GM19463 (cell line): ENCODE measurements at regions not wholly inside any gene's neighbourhood (a gene's known extent, or its start where the extent isn't known, plus 50 kb on each side); places are given as distances from the start of the nearest gene placed in this dataset.
"Not testable (repeated sequence)": the region's sequence is repeated elsewhere in the genome, so short reads cannot be mapped to it uniquely, and the experiment has no call there.

Experiments
- ATAC-seq: cut with Tn5 transposase; IDR thresholded peaks from one replicate; pipeline ENCODE4 v1.9.1; 2021; ENCODE audit warnings: mild to moderate bottlenecking, moderate library complexity; ENCODE audit not compliant: unreplicated experiment

DNA sequence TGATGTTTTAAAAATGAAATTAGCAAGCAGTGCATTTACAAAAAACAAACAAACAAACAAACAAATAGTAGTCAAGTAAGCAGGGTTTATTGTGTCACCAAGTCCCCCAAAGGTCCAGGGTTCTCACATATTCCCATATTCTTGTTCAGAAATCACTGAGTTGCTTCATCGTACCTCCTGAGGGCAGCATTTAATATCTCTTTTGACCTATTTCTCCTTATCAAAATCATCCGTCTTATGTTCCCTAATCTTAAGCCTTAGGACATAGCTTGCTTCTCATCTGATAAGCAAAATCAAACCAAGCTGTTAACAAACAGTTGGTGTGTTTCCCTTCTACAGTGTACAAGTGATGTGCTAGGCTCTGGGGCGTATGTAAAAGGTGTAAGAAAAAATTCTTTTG is 109.5 kb upstream of the MAN2A1 start:
- no peak for ATAC-seq

GRCh38 chr5:109575506-109575905 is 114.2 kb upstream of the MAN2A1 start:
- ATAC-seq, result no peak

- no peak for ATAC-seq
Observed at GRCh38 chr5:109574985-109575384, 114.7 kb upstream of the MAN2A1 start.

- no peak for ATAC-seq
Observed at GRCh38 chr5:109573766-109574165, 116.0 kb upstream of the MAN2A1 start.

- no peak for ATAC-seq
Observed at GRCh38 chr5:109573256-109573655, 116.5 kb upstream of the MAN2A1 start.

DNA sequence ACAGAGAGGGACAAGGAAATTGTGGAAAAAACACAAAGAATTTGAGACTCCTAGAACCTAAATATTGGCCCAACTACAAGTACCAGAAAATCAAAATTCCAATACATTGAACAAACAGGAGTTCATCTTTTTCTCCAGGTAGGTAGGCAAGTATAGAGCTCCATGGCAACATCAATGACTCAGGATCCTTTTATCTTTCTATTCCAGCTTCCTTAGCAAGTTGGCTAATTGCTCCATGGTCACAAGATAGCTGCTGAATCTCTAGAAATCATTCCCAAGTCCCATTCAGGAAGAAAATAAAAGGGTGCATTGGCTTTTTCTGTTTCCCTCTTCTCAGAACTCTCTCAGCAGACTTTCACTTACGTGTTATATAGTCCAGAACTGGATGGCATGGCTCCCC is 117.9 kb upstream of the MAN2A1 start:
- no peak for ATAC-seq

- no peak for ATAC-seq
Observed at GRCh38 chr5:109570362-109570874, 119.3 kb upstream of the MAN2A1 start.

DNA sequence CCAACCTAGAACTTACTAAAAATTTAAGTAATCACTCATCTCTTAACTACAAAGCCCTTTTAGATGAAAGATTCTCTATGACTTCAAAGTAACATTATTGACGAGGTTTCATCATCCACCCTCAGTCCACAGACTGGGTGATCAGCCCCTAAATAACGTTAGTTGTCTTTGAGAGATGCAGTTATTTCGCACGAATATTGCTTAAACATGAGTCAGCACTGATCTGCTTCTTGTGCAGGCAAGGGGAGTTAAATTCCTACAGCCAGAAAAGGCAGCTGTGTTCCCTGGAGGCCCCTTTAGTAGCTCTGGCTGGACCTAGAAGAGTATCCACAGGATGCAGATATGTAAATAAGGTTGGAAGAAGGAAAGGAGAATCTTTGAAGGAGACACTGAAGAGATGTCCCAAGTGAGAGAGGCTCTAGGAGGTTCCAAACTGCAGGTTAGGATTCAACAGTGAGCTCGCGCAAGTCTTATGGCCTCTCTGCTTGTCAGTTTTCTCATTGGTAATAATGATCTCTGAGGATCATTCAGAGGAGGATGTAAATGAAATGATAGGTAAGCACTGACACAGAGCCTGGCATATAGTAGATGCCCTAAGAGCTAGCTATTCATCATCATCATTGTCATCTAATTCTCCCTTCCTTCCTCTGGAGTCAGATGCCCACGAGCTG is 122.2 kb upstream of the MAN2A1 start:
- ATAC-seq, result no peak

DNA sequence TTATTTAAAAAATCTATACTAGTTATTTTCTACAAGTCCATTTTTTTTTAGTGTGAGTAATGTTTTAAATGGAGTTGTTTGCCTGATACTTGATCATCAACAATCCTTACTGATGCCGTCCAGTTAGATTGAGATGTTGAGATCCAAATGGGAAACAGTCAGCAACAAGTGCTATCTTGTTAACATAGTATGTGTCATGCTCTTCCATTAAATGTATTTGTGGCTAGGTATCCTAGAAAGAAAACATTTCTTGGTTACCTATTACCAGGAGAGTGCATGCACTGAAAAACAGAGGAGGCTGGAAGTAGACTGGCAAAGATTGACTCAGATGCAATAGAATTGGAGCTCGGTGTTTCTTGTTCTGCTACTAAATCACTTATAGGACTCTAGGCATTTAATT is 123.4 kb upstream of the MAN2A1 start:
- ATAC-seq, result no peak

DNA sequence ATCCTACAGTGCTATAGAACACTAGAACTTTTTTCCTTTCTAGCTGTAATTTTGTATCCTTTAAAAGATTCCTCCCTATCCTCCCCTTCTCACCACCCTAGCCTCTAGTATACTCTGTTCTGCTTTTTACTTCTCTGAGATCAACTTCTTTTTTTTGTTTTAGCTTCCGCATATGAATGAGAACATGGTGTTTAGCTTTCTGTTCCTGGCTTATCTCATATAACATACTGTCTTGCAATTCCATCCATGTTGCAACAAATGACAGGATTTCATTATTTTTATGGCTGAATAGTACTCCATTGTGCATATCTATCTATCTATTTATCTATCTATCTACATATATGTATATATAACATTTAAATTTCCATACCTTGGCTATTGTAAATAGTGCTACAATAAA is 126.0 kb upstream of the MAN2A1 start:
- ATAC-seq, result no peak

GRCh38 chr5:109563189-109563588 is 126.5 kb upstream of the MAN2A1 start:
- no peak for ATAC-seq

GRCh38 chr5:109562441-109562840 is 127.3 kb upstream of the MAN2A1 start:
- ATAC-seq, result no peak

DNA sequence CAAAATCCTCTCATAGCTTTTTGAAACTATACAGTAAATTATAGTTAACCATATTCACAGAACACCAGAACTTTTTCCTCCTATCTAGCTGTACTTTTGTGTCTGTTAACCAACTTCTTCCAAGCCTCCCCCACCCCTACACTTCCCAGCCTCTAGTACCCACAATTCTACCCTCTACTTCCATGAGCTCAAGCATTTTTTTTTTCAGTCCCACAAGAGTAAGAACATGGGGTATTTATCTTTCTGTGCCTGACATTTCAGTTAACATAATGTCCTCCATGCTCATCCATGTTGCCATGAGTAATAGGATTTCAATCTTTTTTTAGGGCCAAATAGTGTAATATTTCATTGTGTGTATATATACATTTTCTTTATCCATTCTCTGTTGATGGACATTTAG is 128.3 kb upstream of the MAN2A1 start:
- ATAC-seq, result no peak

GRCh38 chr5:109560554-109560953 is 129.2 kb upstream of the MAN2A1 start:
- no peak for ATAC-seq

- no peak for ATAC-seq
Observed at GRCh38 chr5:109558952-109559351, 130.8 kb upstream of the MAN2A1 start.

- no peak for ATAC-seq
Observed at GRCh38 chr5:109558364-109558763, 131.4 kb upstream of the MAN2A1 start.

DNA sequence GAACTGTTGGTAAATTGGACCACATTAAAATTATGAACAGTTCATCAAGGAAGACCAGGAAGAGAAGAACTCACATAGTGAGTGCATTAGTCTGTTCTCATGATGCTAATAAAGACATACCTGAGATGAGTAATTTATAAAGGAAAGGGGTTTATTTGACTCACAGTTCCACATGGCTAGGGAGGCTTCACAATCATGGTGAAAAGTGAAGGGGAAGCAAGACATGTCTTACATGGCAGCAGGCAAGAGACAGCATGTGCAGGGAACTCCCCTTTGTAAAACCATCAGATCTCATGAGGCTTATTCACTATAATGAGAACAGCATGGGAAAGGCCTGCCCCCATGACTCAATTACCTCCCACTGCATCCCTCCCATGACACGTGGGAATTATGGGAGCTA is 135.9 kb upstream of the MAN2A1 start:
- ATAC-seq, result no peak

GRCh38 chr5:109551234-109551633 is 138.5 kb upstream of the MAN2A1 start:
- ATAC-seq, result not testable (repeated sequence)

GRCh38 chr5:109550077-109550476 is 139.7 kb upstream of the MAN2A1 start:
- no peak for ATAC-seq

GRCh38 chr5:109546461-109546860 is 136.7 kb upstream of the PJA2 start:
- no peak for ATAC-seq

DNA sequence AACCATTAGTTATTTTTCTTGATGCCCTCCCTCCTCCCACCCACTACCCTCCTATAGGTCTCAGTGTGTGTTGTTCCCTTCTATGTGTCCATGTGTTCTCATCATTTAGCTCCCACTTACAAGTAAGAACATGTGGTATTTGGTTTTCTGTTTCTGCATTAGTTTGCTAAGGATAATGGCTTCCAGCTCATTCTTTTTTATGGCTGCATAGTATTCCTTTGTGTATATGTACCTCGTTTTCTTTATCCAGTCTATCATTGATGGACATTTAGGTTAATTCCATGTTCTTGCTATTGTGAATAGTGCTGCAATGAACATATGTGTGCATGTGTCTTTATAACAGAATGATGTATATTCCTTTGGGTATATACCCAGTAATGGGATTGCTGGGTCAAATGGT is 135.1 kb upstream of the PJA2 start:
- not testable (repeated sequence) for ATAC-seq

DNA sequence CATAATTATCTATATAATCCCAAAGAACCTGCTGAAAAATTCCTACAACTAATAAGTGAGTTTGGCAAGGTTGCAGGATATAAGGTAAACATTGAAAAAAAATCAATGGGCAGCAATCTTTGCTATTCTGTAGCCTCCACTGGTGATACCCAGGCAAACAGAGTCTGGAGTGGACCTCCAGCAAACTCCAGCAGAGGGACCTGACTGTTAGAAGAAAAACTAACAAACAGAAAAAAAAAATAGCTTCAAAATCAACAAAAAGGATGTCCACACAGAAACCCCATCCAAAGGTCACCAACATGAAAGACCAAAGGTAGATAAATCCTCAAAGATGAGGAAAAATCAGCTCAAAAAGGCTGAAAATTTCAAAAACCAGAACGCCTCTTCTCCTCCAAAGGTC is 128.9 kb upstream of the PJA2 start:
- ATAC-seq, result not testable (repeated sequence)

GRCh38 chr5:109535090-109535489 is 125.3 kb upstream of the PJA2 start:
- not testable (repeated sequence) for ATAC-seq
